ENCODE measurements at regions not wholly inside any gene's neighbourhood (a gene's known extent, or its start where the extent isn't known, plus 50 kb on each side); places are given as distances from the start of the nearest gene placed in this dataset.

- peaks cover 2% of the 10 kb centered on the region for H3K4me1 Mint-ChIP-seq
- no peaks in the 10 kb centered on the region for H3K36me3 Mint-ChIP-seq
- H3K4me3 ChIP-seq (replicated peaks in 1 of 3; ENCODE audit: low read depth in 2 of 3, low read length in 3 of 3): no peak overlapping the region
- H3K27ac Mint-ChIP-seq: peak overlapping the region in 1 of 7 donors; percentile 17
- H3K9me3 Mint-ChIP-seq: peaks cover 0 to 20% (median 14%) of the 10 kb centered on the region in 7 donors
- H3K4me3 Mint-ChIP-seq: no peak overlapping the region
- peaks cover 4 to 6% of the 10 kb centered on the region in 2 donors for H3K4me1 ChIP-seq (ENCODE audit: control insufficient read depth in 1 of 2, insufficient read depth in 2 of 2, low read length in 2 of 2)
- intact Hi-C loops (cut with micrococcal nuclease): loop anchor here in 1 of 2 donors (10.0 kb wide), 1 partner anchor 204 kb away; the partner anchor contains the start of gene GPC1
- H2AFZ ChIP-seq (ENCODE audit: insufficient read depth, low read depth, low read length, poor library complexity, severe bottlenecking): no peak overlapping the region
- H3K79me2 ChIP-seq (ENCODE audit: insufficient read depth, low read length): no peaks in the 10 kb centered on the region
- no peaks in the 10 kb centered on the region for H3K36me3 ChIP-seq (replicated peaks in 1 of 2; ENCODE audit: control insufficient read depth in 1 of 2, insufficient read depth in 2 of 2, low read length in 2 of 2)
- H4K20me1 ChIP-seq (ENCODE audit: insufficient read depth, low read length): no peaks in the 10 kb centered on the region
- H3K27me3 Mint-ChIP-seq (ENCODE audit: low read depth in 3 of 3): peaks cover 7 to 9% (median 9%) of the 10 kb centered on the region in 3 donors
- no peak overlapping the region for H3K9ac ChIP-seq (ENCODE audit: insufficient read depth, low read length, poor library complexity, severe bottlenecking)
- peaks cover 0 to 10% of the 10 kb centered on the region in 2 donors for H3K9me3 ChIP-seq (replicated peaks in 1 of 2; ENCODE audit: control insufficient read depth in 1 of 2, insufficient read depth in 1 of 2, low read length in 2 of 2)
- 75% methylated on average over 8 of the region's 9 CpGs for WGBS (ENCODE audit: insufficient coverage)
- TF ChIP-seq, protein P1, sequence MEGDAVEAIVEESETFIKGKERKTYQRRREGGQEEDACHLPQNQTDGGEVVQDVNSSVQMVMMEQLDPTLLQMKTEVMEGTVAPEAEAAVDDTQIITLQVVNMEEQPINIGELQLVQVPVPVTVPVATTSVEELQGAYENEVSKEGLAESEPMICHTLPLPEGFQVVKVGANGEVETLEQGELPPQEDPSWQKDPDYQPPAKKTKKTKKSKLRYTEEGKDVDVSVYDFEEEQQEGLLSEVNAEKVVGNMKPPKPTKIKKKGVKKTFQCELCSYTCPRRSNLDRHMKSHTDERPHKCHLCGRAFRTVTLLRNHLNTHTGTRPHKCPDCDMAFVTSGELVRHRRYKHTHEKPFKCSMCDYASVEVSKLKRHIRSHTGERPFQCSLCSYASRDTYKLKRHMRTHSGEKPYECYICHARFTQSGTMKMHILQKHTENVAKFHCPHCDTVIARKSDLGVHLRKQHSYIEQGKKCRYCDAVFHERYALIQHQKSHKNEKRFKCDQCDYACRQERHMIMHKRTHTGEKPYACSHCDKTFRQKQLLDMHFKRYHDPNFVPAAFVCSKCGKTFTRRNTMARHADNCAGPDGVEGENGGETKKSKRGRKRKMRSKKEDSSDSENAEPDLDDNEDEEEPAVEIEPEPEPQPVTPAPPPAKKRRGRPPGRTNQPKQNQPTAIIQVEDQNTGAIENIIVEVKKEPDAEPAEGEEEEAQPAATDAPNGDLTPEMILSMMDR (IDR thresholded peaks at IDR 0.05): no peak
- H3K27me3 ChIP-seq (ENCODE audit: control insufficient read depth in 2 of 2, insufficient read depth in 2 of 2, low read length in 2 of 2): peaks cover 0 to 2% of the 10 kb centered on the region in 2 donors
- no peak overlapping the region for H3K4me2 ChIP-seq (replicated peaks; ENCODE audit: extremely low read depth, low read length, poor library complexity, severe bottlenecking)
- no peak overlapping the region for H3K27ac ChIP-seq (ENCODE audit: low read depth in 1 of 2, low read length in 2 of 2)
- DNase-seq: no peak
Measured at GRCh38 chr2:240230291-240230931, 90.0 kb upstream of the OTOS start.

DNA sequence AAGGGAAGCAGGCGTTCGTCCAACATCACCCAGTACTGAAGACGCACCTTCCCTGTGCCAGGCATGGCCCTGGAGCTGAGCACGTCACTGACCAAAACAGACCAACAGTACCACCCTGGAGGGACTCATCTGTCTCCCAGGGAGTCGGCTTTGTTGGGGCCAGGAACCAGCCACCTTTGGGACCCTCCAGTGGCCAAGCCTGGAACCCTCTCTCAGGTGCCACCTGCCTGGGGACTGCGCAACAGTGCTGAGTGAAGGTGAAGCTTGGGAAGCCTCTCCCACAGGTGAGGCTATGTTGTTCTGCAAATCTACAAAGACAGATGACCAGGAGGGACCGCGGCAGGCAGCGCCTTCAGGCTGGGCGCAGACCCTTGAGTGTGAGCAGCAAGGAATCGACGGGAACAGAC lies 91.4 kb upstream of the OTOS start:
- WGBS (ENCODE audit: insufficient coverage): 83% methylated on average over 12 of the region's 12 CpGs
- peaks cover 0 to 20% (median 13%) of the 10 kb centered on the region in 7 donors for H3K9me3 Mint-ChIP-seq
- H3K27ac Mint-ChIP-seq: no peak overlapping the region
- H3K27me3 Mint-ChIP-seq (ENCODE audit: low read depth in 3 of 3): peaks cover 7 to 10% (median 10%) of the 10 kb centered on the region in 3 donors
- no peak overlapping the region for H2AFZ ChIP-seq (ENCODE audit: insufficient read depth, low read depth, low read length, poor library complexity, severe bottlenecking)
- H3K27me3 ChIP-seq (ENCODE audit: control insufficient read depth in 2 of 2, insufficient read depth in 2 of 2, low read length in 2 of 2): peaks cover 0 to 2% of the 10 kb centered on the region in 2 donors
- no peak overlapping the region for H3K4me3 Mint-ChIP-seq
- no peaks in the 10 kb centered on the region for H4K20me1 ChIP-seq (ENCODE audit: insufficient read depth, low read length)
- no peak overlapping the region for H3K4me2 ChIP-seq (replicated peaks; ENCODE audit: extremely low read depth, low read length, poor library complexity, severe bottlenecking)
- H3K27ac ChIP-seq (ENCODE audit: low read depth in 1 of 2, low read length in 2 of 2): no peak overlapping the region
- H3K9me3 ChIP-seq (replicated peaks in 1 of 2; ENCODE audit: control insufficient read depth in 1 of 2, insufficient read depth in 1 of 2, low read length in 2 of 2): peaks cover 0 to 10% of the 10 kb centered on the region in 2 donors
- peaks cover 2% of the 10 kb centered on the region for H3K4me1 Mint-ChIP-seq
- peaks cover 4 to 6% of the 10 kb centered on the region in 2 donors for H3K4me1 ChIP-seq (ENCODE audit: control insufficient read depth in 1 of 2, insufficient read depth in 2 of 2, low read length in 2 of 2)
- no peak overlapping the region for H3K9ac ChIP-seq (ENCODE audit: insufficient read depth, low read length, poor library complexity, severe bottlenecking)
- intact Hi-C loops (cut with micrococcal nuclease): loop anchor here in 1 of 2 donors (10.0 kb wide), 1 partner anchor 203 kb away; the partner anchor contains the start of gene GPC1
- TF ChIP-seq, protein P1 (IDR thresholded peaks at IDR 0.05): no peak
- no peak for DNase-seq
- no peaks in the 10 kb centered on the region for H3K36me3 Mint-ChIP-seq
- H3K79me2 ChIP-seq (ENCODE audit: insufficient read depth, low read length): no peaks in the 10 kb centered on the region
- no peaks in the 10 kb centered on the region for H3K36me3 ChIP-seq (replicated peaks in 1 of 2; ENCODE audit: control insufficient read depth in 1 of 2, insufficient read depth in 2 of 2, low read length in 2 of 2)
- no peak overlapping the region for H3K4me3 ChIP-seq (replicated peaks in 1 of 3; ENCODE audit: low read depth in 2 of 3, low read length in 3 of 3)

Measured in CD14-positive monocyte (primary cell).